A549 (cell line): ENCODE measurements at regions not wholly inside any gene's neighbourhood (a gene's known extent, or its start where the extent isn't known, plus 50 kb on each side); places are given as distances from the start of the nearest gene placed in this dataset.

Experiments
- KDM1A ChIP-seq: fragments of 200-600 bp; sonication (generic); IDR thresholded peaks from 2 replicates; pipeline ENCODE4 v1.6.1; 2016; ENCODE audit warnings: low read depth, mild to moderate bottlenecking
- ZC3H11A ChIP-seq: fragments of 450-650 bp; IDR thresholded peaks from 2 replicates; pipeline ENCODE4 v1.6.1; 2014; ENCODE audit warnings: antibody characterized with exemption, mild to moderate bottlenecking
- TF ChIP-seq, protein P1 (sequence below): fragments of >200 bp; sonication (Bioruptor Twin); formaldehyde crosslinking; IDR thresholded peaks from 3 replicates; pipeline ENCODE4 v1.5.1; 2016
- TF ChIP-seq, protein P2 (sequence below): IDR thresholded peaks from 2 replicates; pipeline ENCODE4 v1.6.1; 2012

DNA sequence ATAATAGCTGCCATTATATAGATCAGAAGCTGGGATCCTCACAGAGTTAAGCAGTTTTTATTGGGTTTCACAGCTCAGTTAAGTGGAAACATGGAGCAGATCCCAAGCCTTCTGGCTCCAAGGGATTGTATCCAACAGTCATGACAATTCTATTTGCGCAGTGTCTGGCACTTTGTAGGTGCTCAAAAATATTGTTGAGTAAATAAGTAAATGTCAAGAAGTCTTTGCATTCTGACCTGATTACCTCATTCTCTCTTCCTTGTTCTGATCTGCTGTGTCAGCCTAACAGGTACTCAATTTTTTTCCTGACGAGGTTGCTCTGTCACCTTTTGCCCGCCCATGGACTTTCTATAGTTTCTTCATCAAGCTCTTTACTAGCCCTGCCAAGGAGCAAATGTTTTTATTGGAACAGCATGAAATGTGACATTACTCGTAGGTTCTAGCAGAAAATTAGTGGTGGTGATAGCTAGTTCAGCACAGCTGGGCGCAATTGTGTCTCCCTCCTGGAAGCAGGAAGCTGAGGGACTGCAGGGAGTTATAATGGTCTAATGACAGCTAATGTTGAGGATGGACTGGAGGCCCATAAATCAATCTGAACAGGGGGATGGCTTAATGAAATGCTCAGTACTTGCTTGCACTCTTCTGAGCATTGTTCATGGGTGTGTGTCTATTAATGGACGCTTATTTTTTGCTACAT lies 680.2 kb downstream of the CCSER2 start:
- TF ChIP-seq KDM1A, result no peak
- no peak for TF ChIP-seq ZC3H11A
- TF ChIP-seq, protein P1, sequence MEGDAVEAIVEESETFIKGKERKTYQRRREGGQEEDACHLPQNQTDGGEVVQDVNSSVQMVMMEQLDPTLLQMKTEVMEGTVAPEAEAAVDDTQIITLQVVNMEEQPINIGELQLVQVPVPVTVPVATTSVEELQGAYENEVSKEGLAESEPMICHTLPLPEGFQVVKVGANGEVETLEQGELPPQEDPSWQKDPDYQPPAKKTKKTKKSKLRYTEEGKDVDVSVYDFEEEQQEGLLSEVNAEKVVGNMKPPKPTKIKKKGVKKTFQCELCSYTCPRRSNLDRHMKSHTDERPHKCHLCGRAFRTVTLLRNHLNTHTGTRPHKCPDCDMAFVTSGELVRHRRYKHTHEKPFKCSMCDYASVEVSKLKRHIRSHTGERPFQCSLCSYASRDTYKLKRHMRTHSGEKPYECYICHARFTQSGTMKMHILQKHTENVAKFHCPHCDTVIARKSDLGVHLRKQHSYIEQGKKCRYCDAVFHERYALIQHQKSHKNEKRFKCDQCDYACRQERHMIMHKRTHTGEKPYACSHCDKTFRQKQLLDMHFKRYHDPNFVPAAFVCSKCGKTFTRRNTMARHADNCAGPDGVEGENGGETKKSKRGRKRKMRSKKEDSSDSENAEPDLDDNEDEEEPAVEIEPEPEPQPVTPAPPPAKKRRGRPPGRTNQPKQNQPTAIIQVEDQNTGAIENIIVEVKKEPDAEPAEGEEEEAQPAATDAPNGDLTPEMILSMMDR, result no peak
- TF ChIP-seq, protein P2, sequence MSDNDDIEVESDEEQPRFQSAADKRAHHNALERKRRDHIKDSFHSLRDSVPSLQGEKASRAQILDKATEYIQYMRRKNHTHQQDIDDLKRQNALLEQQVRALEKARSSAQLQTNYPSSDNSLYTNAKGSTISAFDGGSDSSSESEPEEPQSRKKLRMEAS, result no peak
